ENCODE measurements at regions not wholly inside any gene's neighbourhood (a gene's known extent, or its start where the extent isn't known, plus 50 kb on each side); places are given as distances from the start of the nearest gene placed in this dataset.
A peak's percentile ranks its signal among the peaks of the same experiment; 100 is the strongest.
"Not testable (repeated sequence)": the region's sequence is repeated elsewhere in the genome, so short reads cannot be mapped to it uniquely, and the experiment has no call there.

GRCh38 chr15:96201696-96202095 lies 128.8 kb upstream of the NR2F2 start:
- DNase-seq (ENCODE audit: low spot score): no peak

GRCh38 chr15:96205588-96205987 lies 124.9 kb upstream of the NR2F2 start:
- not testable (repeated sequence) for DNase-seq (ENCODE audit: low spot score)

GRCh38 chr15:96207377-96208006 lies 123.0 kb upstream of the NR2F2 start:
- DNase-seq (ENCODE audit: low spot score): no peak

- DNase-seq (ENCODE audit: low spot score): no peak
Observed at GRCh38 chr15:96209285-96209735, 121.2 kb upstream of the NR2F2 start.

GRCh38 chr15:96213045-96213444 lies 117.5 kb upstream of the NR2F2 start:
- DNase-seq (ENCODE audit: low spot score): no peak

- no peak for DNase-seq (ENCODE audit: low spot score)
Observed at GRCh38 chr15:96213896-96214295, 116.6 kb upstream of the NR2F2 start.

GRCh38 chr15:96216481-96216880 lies 114.0 kb upstream of the NR2F2 start:
- not testable (repeated sequence) for DNase-seq (ENCODE audit: low spot score)

GRCh38 chr15:96217983-96218382 lies 112.5 kb upstream of the NR2F2 start:
- no peak for DNase-seq (ENCODE audit: low spot score)

GRCh38 chr15:96218623-96219455 lies 111.7 kb upstream of the NR2F2 start:
- no peak for DNase-seq (ENCODE audit: low spot score)

- DNase-seq (ENCODE audit: low spot score): no peak
Observed at GRCh38 chr15:96219681-96220080, 110.8 kb upstream of the NR2F2 start.

GRCh38 chr15:96220657-96221056 lies 109.8 kb upstream of the NR2F2 start:
- DNase-seq (ENCODE audit: low spot score): no peak

- DNase-seq (ENCODE audit: low spot score): no peak
Observed at GRCh38 chr15:96222981-96223380, 107.5 kb upstream of the NR2F2 start.

GRCh38 chr15:96223939-96224338 lies 106.6 kb upstream of the NR2F2 start:
- no peak for DNase-seq (ENCODE audit: low spot score)

GRCh38 chr15:96225642-96226259 lies 104.7 kb upstream of the NR2F2 start:
- no peak for DNase-seq (ENCODE audit: low spot score)

GRCh38 chr15:96230526-96231181 lies 99.8 kb upstream of the NR2F2 start:
- DNase-seq (ENCODE audit: low spot score): no peak

GRCh38 chr15:96232335-96232734 lies 98.2 kb upstream of the NR2F2 start:
- no peak for DNase-seq (ENCODE audit: low spot score)

GRCh38 chr15:96234109-96234892 lies 96.2 kb upstream of the NR2F2 start:
- peak; percentile 26 for DNase-seq (ENCODE audit: low spot score)

GRCh38 chr15:96237002-96237401 lies 93.5 kb upstream of the NR2F2 start:
- no peak for DNase-seq (ENCODE audit: low spot score)

- DNase-seq (ENCODE audit: low spot score): no peak
Observed at GRCh38 chr15:96242761-96243160, 87.7 kb upstream of the NR2F2 start.

GRCh38 chr15:96243701-96244100 lies 86.8 kb upstream of the NR2F2 start:
- peak; percentile 22 for DNase-seq (ENCODE audit: low spot score)

- no peak for DNase-seq (ENCODE audit: low spot score)
Observed at GRCh38 chr15:96245252-96245651, 85.2 kb upstream of the NR2F2 start.
